GM21619 (cell line): ENCODE measurements at regions not wholly inside any gene's neighbourhood (a gene's known extent, or its start where the extent isn't known, plus 50 kb on each side); places are given as distances from the start of the nearest gene placed in this dataset.
"Not testable (repeated sequence)": the region's sequence is repeated elsewhere in the genome, so short reads cannot be mapped to it uniquely, and the experiment has no call there.

Experiments
- ATAC-seq: cut with Tn5 transposase; IDR thresholded peaks from one replicate; pipeline ENCODE4 v1.9.1; 2021; ENCODE audit not compliant: unreplicated experiment

GRCh38 chr2:180238729-180239128 lies 231.6 kb upstream of the CWC22 start:
- ATAC-seq: no peak

GRCh38 chr2:180236061-180236460 lies 229.0 kb upstream of the CWC22 start:
- ATAC-seq: not testable (repeated sequence)

GRCh38 chr2:180235506-180235905 lies 228.4 kb upstream of the CWC22 start:
- ATAC-seq: not testable (repeated sequence)

DNA sequence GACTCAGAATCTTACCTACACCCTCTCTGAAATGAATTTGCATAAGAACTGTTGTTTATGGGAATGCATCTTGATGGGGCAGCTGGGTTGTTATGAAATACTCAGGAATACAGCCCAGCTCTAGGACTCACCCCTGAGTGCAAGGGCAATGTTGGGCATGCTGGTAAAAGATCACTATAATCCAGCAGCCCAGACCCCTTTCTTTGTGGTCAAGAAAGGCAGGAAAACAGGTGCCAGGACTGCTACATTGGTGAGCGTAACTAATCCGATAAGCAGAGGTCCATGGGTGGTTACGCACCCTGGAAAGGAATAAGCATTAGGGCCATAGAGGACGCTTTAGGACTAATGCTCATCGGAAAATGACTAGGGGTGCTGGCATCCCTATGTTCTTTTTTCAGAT lies 227.9 kb upstream of the CWC22 start:
- ATAC-seq: not testable (repeated sequence)

DNA sequence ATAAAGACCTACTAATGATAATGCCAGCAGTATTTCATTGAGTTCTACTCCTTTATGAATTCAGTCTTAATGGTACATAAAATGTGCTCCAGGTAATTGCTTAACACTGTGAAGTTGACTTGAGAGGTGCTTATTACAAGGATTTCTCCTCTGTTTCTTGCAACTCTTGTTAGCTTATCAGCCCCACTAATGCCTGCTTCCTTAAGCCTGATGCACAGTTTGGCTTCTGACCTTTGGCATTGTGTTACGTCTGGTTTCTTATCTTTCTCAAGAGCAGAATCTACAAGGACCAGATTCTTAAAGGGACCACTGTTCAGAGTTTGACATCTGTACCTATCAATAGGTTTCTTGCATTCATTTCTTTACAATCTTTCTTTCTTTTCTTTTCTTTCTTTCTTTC lies 223.9 kb upstream of the CWC22 start:
- ATAC-seq: no peak

- no peak for ATAC-seq
These were observed 220.4 kb upstream of the CWC22 start for GRCh38 chr2:180227461-180227860.

DNA sequence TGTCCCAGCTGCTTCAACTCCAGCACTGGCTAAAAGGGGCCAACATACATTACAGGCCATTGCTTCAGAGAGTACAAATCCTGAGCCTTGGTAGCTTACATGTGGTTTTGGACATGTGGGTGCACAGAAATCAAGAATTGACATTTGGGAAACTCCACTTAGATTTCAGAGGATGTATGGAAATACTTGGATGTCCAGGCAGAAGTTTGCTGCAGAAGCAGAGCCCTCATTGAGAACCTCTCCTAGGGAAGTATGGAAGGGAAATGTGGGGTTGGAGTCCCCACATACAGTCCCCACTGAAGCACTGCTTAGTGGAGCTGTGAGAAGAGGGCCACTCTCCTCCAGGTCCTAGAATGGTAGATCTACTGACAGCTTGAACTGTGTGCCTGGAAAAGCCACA lies 218.0 kb upstream of the CWC22 start:
- ATAC-seq: no peak

GRCh38 chr2:180222644-180223043 lies 215.5 kb upstream of the CWC22 start:
- ATAC-seq: no peak

GRCh38 chr2:180219491-180219890 lies 212.4 kb upstream of the CWC22 start:
- no peak for ATAC-seq

DNA sequence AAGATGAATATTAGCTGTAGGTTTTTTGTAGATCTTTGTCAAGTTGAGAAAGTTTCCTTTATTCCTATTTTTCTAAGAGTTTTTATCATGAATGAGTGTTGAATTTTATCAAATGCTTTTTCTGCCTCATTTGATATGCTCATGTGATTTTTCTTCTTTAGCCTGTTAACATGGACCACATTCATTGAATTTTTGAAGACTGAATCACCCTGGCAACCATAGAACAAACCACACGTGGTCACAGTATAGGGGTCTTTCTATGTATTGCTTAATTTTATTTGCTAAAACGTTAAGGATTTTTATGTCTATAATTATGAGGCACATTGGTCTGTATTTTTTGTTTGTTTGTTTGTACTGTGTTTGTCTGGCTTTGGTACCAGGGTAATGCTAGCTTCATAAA lies 201.7 kb upstream of the CWC22 start:
- no peak for ATAC-seq

- no peak for ATAC-seq
These were observed 198.6 kb upstream of the CWC22 start for GRCh38 chr2:180205621-180206235.

DNA sequence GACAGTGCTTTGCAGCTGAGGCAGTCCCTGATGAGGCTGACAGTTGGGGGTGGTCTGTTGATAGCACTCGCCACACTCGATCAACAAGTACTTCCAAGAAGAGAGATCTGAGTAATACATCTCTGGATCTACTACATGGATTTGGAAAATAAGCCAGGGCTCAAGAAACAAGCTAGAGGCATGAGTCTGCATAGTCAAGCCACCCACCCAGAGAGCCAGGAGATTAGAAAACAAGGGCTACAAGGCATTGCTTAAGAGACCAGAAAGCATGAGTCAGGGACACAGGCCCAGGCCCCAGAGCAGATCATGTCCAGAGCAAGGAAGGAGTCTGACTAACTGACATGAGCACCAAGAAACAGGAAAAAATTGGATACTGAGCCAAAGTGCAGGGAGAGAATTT lies 196.9 kb upstream of the CWC22 start:
- ATAC-seq: no peak

GRCh38 chr2:180202467-180202951 lies 195.4 kb upstream of the CWC22 start:
- no peak for ATAC-seq

DNA sequence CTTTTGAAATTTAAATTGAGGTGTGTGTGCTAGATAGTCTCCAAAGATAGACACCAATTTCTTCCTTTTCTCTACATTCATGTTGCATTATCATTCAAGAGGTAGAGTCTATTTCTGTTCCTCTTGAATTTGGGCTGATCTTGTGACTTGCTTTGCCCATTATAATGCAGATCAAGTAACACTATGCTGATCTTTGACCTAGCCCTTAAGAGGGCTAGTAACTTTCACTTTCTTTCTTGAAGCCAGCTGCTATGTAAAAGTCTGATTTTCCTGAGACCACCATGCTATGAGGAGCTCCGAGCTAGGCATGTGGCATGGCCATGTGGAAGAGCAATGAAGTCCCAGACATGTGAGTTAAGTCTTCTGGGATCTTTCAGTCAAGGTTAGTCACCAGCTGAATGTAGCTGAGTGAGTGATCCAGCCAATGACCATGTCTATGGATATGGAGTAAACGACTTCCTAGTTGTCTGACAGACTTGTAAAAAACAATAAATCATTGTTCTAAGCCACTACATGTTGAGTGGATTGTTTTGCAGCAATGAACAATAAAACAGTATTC lies 189.4 kb upstream of the CWC22 start:
- no peak for ATAC-seq

DNA sequence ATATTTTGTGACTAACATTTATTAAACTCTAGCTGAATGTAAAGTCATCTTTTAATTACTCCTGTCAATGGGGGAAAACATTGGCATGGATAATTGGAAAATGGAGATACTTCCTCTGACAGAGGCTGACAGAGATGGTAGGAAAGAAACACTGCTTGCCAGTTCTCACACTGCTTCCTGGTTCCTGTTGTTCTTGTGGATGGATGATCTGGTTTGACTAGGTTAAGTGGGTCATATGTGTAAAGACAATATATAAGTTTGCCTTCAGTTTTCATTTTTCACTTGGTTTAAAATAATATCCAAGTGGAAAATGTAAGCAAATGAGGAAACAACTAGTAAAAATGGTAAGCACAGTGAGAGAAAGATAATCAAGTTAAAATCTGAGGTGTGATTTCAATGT lies 188.8 kb upstream of the CWC22 start:
- no peak for ATAC-seq

DNA sequence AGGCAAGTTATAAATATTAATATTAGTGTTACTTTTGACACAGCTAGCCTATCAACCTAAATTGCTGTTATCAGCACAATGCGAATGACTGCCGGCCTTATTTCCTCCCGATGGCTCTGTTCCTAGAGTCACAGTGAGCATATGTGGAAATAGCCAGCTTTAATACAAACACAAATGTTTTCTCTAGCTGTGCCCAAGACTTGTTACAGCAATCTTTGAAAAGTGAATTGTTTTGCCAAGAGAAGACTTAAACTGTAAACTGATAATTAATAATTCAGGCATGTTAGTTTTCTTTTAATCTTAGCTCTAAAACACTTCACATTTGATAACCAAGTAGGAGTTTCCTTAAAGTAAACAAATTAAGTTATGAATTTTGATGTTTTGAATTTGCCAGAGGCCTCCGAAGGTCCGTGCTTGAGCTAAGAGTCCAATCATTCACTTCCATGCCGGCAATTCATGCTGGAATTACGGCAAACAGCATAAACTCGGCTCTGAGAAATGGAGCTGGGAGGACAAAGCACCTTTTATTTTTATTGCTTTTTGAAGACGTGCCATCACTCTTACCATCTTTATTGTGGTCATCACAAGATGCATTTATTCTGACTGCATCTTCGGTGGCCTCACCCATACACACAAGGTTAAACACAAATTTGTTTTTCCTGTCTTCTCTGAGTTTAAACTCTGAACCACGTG lies 184.5 kb upstream of the CWC22 start:
- ATAC-seq: no peak

- no peak for ATAC-seq
These were observed 183.8 kb upstream of the CWC22 start for GRCh38 chr2:180190851-180191250.

DNA sequence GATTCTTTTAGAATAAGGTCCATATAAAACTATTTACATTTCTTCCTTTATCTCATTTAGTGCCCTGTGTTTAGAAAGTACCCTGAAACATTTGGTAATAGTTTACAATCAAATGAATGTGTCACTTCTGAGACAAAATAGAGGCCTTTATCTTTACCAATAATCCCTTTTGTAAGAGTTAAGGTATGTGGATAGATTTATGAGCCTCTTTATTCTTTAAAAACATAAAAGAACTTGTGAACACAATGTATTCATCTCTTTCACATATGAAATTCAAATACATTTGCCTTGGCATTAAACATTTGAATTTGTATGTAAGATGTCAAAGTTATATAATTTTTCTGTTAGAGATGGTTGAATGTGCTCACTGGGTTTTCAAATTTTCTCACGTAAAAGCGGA lies 180.5 kb upstream of the CWC22 start:
- no peak for ATAC-seq

DNA sequence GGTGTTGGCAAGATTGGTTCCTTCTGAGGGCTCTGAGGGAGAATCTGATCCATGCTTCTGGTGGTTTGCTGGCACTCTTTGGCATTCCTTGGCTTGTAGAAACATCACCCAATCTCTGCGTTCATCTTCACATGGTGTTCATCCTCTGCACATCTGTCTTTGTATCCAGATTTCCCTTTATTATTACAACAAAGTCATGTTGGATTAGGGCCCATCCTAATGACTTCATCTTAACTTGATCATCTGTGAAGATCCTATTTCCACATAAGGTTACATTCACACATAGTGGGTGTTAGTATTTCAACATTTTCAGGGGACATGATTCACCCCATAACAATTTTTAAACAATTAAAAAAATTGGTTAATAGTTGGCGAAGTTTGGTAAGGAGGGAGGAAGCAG lies 177.4 kb upstream of the CWC22 start:
- ATAC-seq: no peak

DNA sequence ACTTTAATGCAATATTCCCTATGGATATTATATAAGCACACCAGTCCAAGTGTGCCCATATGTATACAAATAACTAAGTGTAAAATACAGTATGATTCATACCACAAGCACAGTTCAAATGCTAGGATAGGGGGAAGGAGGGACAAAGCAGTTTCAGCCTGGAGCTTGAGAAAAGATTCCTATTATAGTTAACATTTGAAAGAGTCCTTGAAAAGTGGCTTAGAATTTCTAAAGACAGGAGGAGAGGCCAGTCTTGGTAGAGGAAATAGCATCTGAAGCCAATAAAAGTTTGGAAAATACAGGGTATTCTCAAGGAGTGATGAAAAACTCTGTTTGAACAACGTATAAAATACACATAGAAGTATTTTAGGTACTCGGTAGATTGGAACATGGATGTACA lies 173.4 kb upstream of the CWC22 start:
- ATAC-seq: no peak

DNA sequence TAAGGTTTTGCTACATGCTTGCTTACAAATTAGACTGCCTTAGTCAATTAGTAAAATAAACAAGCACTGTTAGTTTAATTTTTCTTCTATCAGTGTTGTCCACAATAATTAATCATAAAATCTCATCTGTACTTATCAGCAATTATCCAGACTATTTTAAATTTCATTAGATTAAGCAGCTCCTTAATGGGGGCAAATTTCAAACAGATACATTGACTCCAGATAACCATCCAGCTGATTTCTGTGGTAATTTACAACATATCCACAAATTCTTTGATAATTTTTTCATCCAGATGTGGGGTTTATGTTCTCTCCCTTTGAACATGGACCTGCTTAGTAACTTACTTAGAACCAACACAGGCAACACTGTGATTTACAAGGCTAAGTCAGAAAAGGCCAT lies 170.4 kb upstream of the CWC22 start:
- no peak for ATAC-seq

DNA sequence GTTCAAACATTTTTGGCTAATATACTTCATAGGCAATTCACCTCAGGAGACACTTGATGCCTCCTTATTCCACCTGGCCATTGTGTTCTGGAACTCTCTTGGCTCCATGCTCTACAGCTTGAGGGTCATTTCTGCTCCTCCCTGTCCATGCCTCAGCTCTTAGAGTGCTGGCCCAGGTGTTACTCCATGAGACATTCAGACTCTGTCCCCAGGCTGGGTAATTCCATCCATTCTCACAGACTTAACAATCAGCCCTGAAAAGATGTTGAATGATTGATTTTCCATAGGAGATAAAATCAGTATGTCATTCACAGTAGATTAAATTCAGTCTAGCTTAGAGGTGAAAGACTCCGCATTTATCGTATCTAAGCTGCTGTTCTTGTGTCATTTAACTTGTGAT lies 168.6 kb upstream of the CWC22 start:
- ATAC-seq: no peak

DNA sequence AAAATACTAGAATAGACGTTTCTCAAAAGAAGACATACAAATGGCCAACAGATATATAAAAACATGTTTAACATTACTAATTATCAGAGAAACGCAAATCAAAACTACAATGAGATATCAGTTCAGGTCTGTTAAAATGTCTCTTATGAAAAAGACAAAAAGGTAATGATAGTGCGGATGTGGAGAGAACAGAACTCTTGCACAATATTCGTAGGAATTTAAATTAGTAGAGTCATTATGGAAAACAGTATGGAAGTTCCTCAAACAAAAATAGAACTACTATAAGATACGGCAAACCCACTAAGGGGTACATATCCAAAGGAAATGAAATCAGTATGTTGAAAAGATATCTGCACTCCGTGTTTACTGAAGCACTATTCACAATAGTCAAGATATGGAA lies 167.5 kb upstream of the CWC22 start:
- ATAC-seq: no peak
